SU-DHL-6 (cell line): ENCODE measurements at regions not wholly inside any gene's neighbourhood (a gene's known extent, or its start where the extent isn't known, plus 50 kb on each side); places are given as distances from the start of the nearest gene placed in this dataset.

Experiments
- EZH2phosphoT487 ChIP-seq: fragments of 200-600 bp; sonication (generic), shearing (Covaris generic); conservative IDR thresholded peaks from 2 replicates; pipeline ENCODE4 v1.6.1; 2018; ENCODE audit warnings: mild to moderate bottlenecking, antibody characterized with exemption, low read length, moderate library complexity, mixed read lengths
- TF ChIP-seq, protein P1 (sequence below): fragments of 200-600 bp; sonication (generic); IDR thresholded peaks from one replicate; pipeline ENCODE4 v1.5.1; 2017; ENCODE audit warnings: antibody characterized with exemption, mild to moderate bottlenecking, low read length, moderate library complexity; ENCODE audit not compliant: insufficient read depth, poor library complexity, severe bottlenecking

DNA sequence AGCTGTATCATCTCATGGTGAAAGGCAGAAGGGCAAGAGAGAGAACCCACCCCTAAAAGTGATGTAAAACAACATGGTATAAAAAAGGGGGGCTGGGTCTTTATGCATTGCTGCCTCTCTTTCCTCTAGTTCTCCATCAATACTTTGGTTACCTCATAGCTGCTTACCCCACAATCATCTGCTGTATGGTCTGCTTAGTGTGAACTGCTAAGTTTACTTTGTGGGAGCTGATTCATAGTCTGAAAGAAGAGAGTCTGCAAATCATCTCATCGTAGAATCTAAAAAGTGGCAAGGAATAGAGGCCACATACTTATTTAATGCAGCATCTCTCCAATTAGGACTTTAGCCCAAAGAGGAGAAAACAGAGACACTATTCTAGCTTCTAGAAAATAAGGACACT lies 546.8 kb downstream of the GBE1 start:
- TF ChIP-seq, protein P1, sequence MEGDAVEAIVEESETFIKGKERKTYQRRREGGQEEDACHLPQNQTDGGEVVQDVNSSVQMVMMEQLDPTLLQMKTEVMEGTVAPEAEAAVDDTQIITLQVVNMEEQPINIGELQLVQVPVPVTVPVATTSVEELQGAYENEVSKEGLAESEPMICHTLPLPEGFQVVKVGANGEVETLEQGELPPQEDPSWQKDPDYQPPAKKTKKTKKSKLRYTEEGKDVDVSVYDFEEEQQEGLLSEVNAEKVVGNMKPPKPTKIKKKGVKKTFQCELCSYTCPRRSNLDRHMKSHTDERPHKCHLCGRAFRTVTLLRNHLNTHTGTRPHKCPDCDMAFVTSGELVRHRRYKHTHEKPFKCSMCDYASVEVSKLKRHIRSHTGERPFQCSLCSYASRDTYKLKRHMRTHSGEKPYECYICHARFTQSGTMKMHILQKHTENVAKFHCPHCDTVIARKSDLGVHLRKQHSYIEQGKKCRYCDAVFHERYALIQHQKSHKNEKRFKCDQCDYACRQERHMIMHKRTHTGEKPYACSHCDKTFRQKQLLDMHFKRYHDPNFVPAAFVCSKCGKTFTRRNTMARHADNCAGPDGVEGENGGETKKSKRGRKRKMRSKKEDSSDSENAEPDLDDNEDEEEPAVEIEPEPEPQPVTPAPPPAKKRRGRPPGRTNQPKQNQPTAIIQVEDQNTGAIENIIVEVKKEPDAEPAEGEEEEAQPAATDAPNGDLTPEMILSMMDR: no peak
- TF ChIP-seq EZH2phosphoT487: no peak
